ENCODE measurements at regions not wholly inside any gene's neighbourhood (a gene's known extent, or its start where the extent isn't known, plus 50 kb on each side); places are given as distances from the start of the nearest gene placed in this dataset.

- no peak overlapping the region for H3K4me2 ChIP-seq
- H2AFZ ChIP-seq = no peak overlapping the region
- Mint-ChIP-seq H3K4me1 (peaks cover 13% of the 10 kb centered on the region; the same call in 2 of the 3 replicates), H3K4me3 (no peak overlapping the region), H3K27me3 (ENCODE audit: insufficient read depth, low read depth, poor library complexity) (peaks cover 6% of the 10 kb centered on the region), H3K9me3 (no peaks in the 10 kb centered on the region), H3K27ac (no peak overlapping the region), H3K36me3 (ENCODE audit: low read depth) (no peaks in the 10 kb centered on the region)
- no peaks in the 10 kb centered on the region for H3F3A ChIP-seq (replicated peaks; ENCODE audit: low read depth)
- H3K27me3 ChIP-seq (ENCODE audit: insufficient read depth) = no peaks in the 10 kb centered on the region
- ATAC-seq (no peak), DNase-seq (ENCODE audit: low spot score) (no peak)
- H3K9me2 ChIP-seq (ENCODE audit: insufficient read depth) = peaks cover 7% of the 10 kb centered on the region
- peaks cover 6% of the 10 kb centered on the region for H3K4me1 ChIP-seq (ENCODE audit: insufficient read depth)
- H3K27ac ChIP-seq (ENCODE audit: low read depth) = no peak overlapping the region
- H3K4me3 ChIP-seq = no peak overlapping the region
- TF ChIP-seq ZNF331 (CRISPR knock-in tag; IDR thresholded peaks at IDR 0.05; ENCODE audit: low read depth) (no peak), CTCF (conservative IDR thresholded peaks at IDR 0.05; ENCODE audit: low read depth in 2 of 2) (no peak), EZH2phosphoT487 (IDR thresholded peaks at IDR 0.05; ENCODE audit: unreplicated experiment) (no peak), ZNF114 (CRISPR knock-in tag; IDR thresholded peaks at IDR 0.05) (no peak), JUNB (IDR thresholded peaks at IDR 0.05; ENCODE audit: unreplicated experiment) (no peak), CREB1 (CRISPR knock-in tag; IDR thresholded peaks at IDR 0.05; ENCODE audit: low read depth) (no peak), POLR2AphosphoS5 (IDR thresholded peaks at IDR 0.05; ENCODE audit: low read depth) (no peak), EZH2 (IDR thresholded peaks at IDR 0.05; ENCODE audit: low read depth, unreplicated experiment) (no peak), STAT1 (IDR thresholded peaks at IDR 0.05; ENCODE audit: unreplicated experiment) (no peak), NANOG (IDR thresholded peaks at IDR 0.05; ENCODE audit: borderline replicate concordance) (no peak)
- TF ChIP-seq, protein P1, sequence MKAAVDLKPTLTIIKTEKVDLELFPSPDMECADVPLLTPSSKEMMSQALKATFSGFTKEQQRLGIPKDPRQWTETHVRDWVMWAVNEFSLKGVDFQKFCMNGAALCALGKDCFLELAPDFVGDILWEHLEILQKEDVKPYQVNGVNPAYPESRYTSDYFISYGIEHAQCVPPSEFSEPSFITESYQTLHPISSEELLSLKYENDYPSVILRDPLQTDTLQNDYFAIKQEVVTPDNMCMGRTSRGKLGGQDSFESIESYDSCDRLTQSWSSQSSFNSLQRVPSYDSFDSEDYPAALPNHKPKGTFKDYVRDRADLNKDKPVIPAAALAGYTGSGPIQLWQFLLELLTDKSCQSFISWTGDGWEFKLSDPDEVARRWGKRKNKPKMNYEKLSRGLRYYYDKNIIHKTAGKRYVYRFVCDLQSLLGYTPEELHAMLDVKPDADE (IDR thresholded peaks at IDR 0.05) = no peak
- TF ChIP-seq, protein P2, sequence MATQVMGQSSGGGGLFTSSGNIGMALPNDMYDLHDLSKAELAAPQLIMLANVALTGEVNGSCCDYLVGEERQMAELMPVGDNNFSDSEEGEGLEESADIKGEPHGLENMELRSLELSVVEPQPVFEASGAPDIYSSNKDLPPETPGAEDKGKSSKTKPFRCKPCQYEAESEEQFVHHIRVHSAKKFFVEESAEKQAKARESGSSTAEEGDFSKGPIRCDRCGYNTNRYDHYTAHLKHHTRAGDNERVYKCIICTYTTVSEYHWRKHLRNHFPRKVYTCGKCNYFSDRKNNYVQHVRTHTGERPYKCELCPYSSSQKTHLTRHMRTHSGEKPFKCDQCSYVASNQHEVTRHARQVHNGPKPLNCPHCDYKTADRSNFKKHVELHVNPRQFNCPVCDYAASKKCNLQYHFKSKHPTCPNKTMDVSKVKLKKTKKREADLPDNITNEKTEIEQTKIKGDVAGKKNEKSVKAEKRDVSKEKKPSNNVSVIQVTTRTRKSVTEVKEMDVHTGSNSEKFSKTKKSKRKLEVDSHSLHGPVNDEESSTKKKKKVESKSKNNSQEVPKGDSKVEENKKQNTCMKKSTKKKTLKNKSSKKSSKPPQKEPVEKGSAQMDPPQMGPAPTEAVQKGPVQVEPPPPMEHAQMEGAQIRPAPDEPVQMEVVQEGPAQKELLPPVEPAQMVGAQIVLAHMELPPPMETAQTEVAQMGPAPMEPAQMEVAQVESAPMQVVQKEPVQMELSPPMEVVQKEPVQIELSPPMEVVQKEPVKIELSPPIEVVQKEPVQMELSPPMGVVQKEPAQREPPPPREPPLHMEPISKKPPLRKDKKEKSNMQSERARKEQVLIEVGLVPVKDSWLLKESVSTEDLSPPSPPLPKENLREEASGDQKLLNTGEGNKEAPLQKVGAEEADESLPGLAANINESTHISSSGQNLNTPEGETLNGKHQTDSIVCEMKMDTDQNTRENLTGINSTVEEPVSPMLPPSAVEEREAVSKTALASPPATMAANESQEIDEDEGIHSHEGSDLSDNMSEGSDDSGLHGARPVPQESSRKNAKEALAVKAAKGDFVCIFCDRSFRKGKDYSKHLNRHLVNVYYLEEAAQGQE (IDR thresholded peaks at IDR 0.05; ENCODE audit: unreplicated experiment) = no peak
- TF ChIP-seq, protein P3, sequence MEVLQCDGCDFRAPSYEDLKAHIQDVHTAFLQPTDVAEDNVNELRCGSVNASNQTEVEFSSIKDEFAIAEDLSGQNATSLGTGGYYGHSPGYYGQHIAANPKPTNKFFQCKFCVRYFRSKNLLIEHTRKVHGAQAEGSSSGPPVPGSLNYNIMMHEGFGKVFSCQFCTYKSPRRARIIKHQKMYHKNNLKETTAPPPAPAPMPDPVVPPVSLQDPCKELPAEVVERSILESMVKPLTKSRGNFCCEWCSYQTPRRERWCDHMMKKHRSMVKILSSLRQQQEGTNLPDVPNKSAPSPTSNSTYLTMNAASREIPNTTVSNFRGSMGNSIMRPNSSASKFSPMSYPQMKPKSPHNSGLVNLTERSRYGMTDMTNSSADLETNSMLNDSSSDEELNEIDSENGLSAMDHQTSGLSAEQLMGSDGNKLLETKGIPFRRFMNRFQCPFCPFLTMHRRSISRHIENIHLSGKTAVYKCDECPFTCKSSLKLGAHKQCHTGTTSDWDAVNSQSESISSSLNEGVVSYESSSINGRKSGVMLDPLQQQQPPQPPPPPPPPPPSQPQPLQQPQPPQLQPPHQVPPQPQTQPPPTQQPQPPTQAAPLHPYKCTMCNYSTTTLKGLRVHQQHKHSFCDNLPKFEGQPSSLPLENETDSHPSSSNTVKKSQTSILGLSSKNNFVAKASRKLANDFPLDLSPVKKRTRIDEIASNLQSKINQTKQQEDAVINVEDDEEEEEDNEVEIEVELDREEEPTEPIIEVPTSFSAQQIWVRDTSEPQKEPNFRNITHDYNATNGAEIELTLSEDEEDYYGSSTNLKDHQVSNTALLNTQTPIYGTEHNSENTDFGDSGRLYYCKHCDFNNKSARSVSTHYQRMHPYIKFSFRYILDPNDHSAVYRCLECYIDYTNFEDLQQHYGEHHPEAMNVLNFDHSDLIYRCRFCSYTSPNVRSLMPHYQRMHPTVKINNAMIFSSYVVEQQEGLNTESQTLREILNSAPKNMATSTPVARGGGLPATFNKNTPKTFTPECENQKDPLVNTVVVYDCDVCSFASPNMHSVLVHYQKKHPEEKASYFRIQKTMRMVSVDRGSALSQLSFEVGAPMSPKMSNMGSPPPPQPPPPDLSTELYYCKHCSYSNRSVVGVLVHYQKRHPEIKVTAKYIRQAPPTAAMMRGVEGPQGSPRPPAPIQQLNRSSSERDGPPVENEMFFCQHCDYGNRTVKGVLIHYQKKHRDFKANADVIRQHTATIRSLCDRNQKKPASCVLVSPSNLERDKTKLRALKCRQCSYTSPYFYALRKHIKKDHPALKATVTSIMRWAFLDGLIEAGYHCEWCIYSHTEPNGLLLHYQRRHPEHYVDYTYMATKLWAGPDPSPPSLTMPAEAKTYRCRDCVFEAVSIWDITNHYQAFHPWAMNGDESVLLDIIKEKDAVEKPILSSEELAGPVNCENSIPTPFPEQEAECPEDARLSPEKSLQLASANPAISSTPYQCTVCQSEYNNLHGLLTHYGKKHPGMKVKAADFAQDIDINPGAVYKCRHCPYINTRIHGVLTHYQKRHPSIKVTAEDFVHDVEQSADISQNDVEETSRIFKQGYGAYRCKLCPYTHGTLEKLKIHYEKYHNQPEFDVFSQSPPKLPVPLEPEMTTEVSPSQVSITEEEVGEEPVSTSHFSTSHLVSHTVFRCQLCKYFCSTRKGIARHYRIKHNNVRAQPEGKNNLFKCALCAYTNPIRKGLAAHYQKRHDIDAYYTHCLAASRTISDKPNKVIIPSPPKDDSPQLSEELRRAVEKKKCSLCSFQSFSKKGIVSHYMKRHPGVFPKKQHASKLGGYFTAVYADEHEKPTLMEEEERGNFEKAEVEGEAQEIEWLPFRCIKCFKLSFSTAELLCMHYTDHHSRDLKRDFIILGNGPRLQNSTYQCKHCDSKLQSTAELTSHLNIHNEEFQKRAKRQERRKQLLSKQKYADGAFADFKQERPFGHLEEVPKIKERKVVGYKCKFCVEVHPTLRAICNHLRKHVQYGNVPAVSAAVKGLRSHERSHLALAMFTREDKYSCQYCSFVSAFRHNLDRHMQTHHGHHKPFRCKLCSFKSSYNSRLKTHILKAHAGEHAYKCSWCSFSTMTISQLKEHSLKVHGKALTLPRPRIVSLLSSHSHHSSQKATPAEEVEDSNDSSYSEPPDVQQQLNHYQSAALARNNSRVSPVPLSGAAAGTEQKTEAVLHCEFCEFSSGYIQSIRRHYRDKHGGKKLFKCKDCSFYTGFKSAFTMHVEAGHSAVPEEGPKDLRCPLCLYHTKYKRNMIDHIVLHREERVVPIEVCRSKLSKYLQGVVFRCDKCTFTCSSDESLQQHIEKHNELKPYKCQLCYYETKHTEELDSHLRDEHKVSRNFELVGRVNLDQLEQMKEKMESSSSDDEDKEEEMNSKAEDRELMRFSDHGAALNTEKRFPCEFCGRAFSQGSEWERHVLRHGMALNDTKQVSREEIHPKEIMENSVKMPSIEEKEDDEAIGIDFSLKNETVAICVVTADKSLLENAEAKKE (CRISPR knock-in tag; IDR thresholded peaks at IDR 0.05) = no peak
- no peaks in the 10 kb centered on the region for H4K20me1 ChIP-seq (replicated peaks; ENCODE audit: insufficient read depth)
- H3K79me2 ChIP-seq (replicated peaks; ENCODE audit: insufficient read depth) = no peaks in the 10 kb centered on the region
- H3K36me3 ChIP-seq (ENCODE audit: insufficient read depth) = no peaks in the 10 kb centered on the region
These were observed 76.1 kb upstream of the GPR6 start for GRCh38 chr6:109901976-109902375.

Data from GM23338 (cell line).